GM23338 (cell line): ENCODE measurements at regions not wholly inside any gene's neighbourhood (a gene's known extent, or its start where the extent isn't known, plus 50 kb on each side); places are given as distances from the start of the nearest gene placed in this dataset.

Experiments
- ATAC-seq: fragments of 200-7000 bp; cut with Tn5 transposase; 3 replicates; pipeline ENCODE4 v1.9.1; 2020
- DNase-seq: peaks from one replicate; pipeline ENCODE4 v3.0.0-alpha.2; 2015; ENCODE audit warnings: low spot score
- H2AFZ ChIP-seq: fragments of 200-600 bp; sonication (generic); 2 replicates; pipeline ENCODE4 v1.8.0; 2016; ENCODE audit warnings: antibody characterized with exemption, mild to moderate bottlenecking, moderate library complexity
- H3F3A ChIP-seq: fragments of 200-600 bp; sonication (generic); replicated peaks from 2 replicates; pipeline ENCODE4 v1.8.0; 2017; ENCODE audit warnings: antibody characterized with exemption, mixed run types, low read depth
- H3K27ac ChIP-seq: fragments of 200-600 bp; sonication (generic); 2 replicates; pipeline ENCODE4 v1.6.1; 2016; ENCODE audit warnings: low read depth
- H3K27me3 ChIP-seq: fragments of 200-600 bp; sonication (generic); 2 replicates; pipeline ENCODE4 v1.8.0; 2016; ENCODE audit warnings: mild to moderate bottlenecking, mixed run types, moderate library complexity; ENCODE audit not compliant: insufficient read depth
- H3K36me3 ChIP-seq: fragments of 200-600 bp; sonication (generic); 2 replicates; pipeline ENCODE4 v1.8.0; 2016; ENCODE audit warnings: mild to moderate bottlenecking; ENCODE audit not compliant: insufficient read depth
- H3K4me1 ChIP-seq: fragments of 200-600 bp; sonication (generic); 2 replicates; pipeline ENCODE4 v1.8.0; 2016; ENCODE audit warnings: mild to moderate bottlenecking, moderate library complexity; ENCODE audit not compliant: insufficient read depth
- H3K4me2 ChIP-seq: fragments of 200-600 bp; sonication (generic); 2 replicates; pipeline ENCODE4 v1.7.1; 2017; ENCODE audit warnings: mixed run types
- H3K4me3 ChIP-seq: fragments of 200-600 bp; sonication (generic); 2 replicates; pipeline ENCODE4 v1.6.1; 2016; ENCODE audit warnings: mixed run types
- H3K79me2 ChIP-seq: fragments of 200-600 bp; sonication (generic); replicated peaks from 2 replicates; pipeline ENCODE4 v1.8.0; 2017; ENCODE audit warnings: mild to moderate bottlenecking; ENCODE audit not compliant: insufficient read depth
- H3K9me2 ChIP-seq: fragments of 200-600 bp; sonication (generic); 2 replicates; pipeline ENCODE4 v1.8.0; 2017; ENCODE audit not compliant: insufficient read depth
- H4K20me1 ChIP-seq: fragments of 200-600 bp; sonication (generic); replicated peaks from 2 replicates; pipeline ENCODE4 v1.8.0; 2017; ENCODE audit warnings: mild to moderate bottlenecking; ENCODE audit not compliant: insufficient read depth
- H3K27ac Mint-ChIP-seq: 2 replicates; pipeline ENCODE4 v1.8.0; 2020; ENCODE audit warnings: inconsistent platforms, mild to moderate bottlenecking, moderate library complexity, mixed read lengths
- H3K27me3 Mint-ChIP-seq: 3 replicates; pipeline ENCODE4 v1.8.0; 2022; ENCODE audit warnings: low read depth, mild to moderate bottlenecking, moderate library complexity, mixed read lengths, inconsistent platforms; ENCODE audit not compliant: insufficient read depth, poor library complexity
- H3K36me3 Mint-ChIP-seq: 3 replicates; pipeline ENCODE4 v1.8.0; 2021; ENCODE audit warnings: low read depth, mild to moderate bottlenecking, inconsistent platforms, moderate library complexity, mixed read lengths
- H3K4me1 Mint-ChIP-seq: 3 replicates; pipeline ENCODE4 v1.8.0; 2020; ENCODE audit warnings: mild to moderate bottlenecking, inconsistent platforms, mixed read lengths
- H3K4me3 Mint-ChIP-seq: 3 replicates; pipeline ENCODE4 v1.8.0; 2021; ENCODE audit warnings: moderate library complexity, mild to moderate bottlenecking, inconsistent platforms, mixed read lengths
- H3K9me3 Mint-ChIP-seq: 3 replicates; pipeline ENCODE4 v1.8.0; 2020; ENCODE audit warnings: moderate library complexity, mild to moderate bottlenecking, inconsistent platforms, mixed read lengths
- CREB1 ChIP-seq: fragments of 250-450 bp; sonication (Bioruptor Pico); IDR thresholded peaks from 2 replicates; pipeline ENCODE4 v1.5.0; 2020; ENCODE audit warnings: low read depth, mild to moderate bottlenecking, moderate library complexity
- CTCF ChIP-seq, 2 experiments: fragments of 200-600 bp in 1 of 2; sonication (generic) in 1 of 2; conservative IDR thresholded peaks; 2 replicates each; pipeline versions ENCODE4 v1.5.1 to v1.6.1; 2016 to 2017; ENCODE audit warnings: antibody characterized with exemption in 2 of 2, low read depth in 2 of 2, mild to moderate bottlenecking in 2 of 2, moderate library complexity in 1 of 2
- ETS1 ChIP-seq: IDR thresholded peaks from 2 replicates; pipeline ENCODE4 v1.6.1; 2016; ENCODE audit warnings: antibody characterized with exemption
- EZH2 ChIP-seq: fragments of 200-600 bp; sonication (generic); IDR thresholded peaks from one replicate; pipeline ENCODE4 v1.8.0; 2017; ENCODE audit warnings: antibody characterized with exemption, mild to moderate bottlenecking, low read depth; ENCODE audit not compliant: unreplicated experiment
- EZH2phosphoT487 ChIP-seq: fragments of 200-600 bp; sonication (generic); IDR thresholded peaks from one replicate; pipeline ENCODE4 v1.8.1; 2018; ENCODE audit warnings: antibody characterized with exemption; ENCODE audit not compliant: unreplicated experiment
- JUNB ChIP-seq: IDR thresholded peaks from one replicate; pipeline ENCODE4 v1.6.1; 2016; ENCODE audit warnings: antibody characterized with exemption; ENCODE audit not compliant: unreplicated experiment
- NANOG ChIP-seq: IDR thresholded peaks from 2 replicates; pipeline ENCODE4 v1.6.1; 2016; ENCODE audit warnings: antibody characterized with exemption, borderline replicate concordance
- POLR2AphosphoS5 ChIP-seq: IDR thresholded peaks from 2 replicates; pipeline ENCODE4 v1.6.1; 2016; ENCODE audit warnings: antibody characterized with exemption, low read depth
- REST ChIP-seq: IDR thresholded peaks from one replicate; pipeline ENCODE4 v1.6.1; 2018; ENCODE audit warnings: antibody characterized with exemption; ENCODE audit not compliant: unreplicated experiment
- STAT1 ChIP-seq: IDR thresholded peaks from one replicate; pipeline ENCODE4 v1.6.1; 2016; ENCODE audit warnings: antibody characterized with exemption; ENCODE audit not compliant: unreplicated experiment
- ZNF114 ChIP-seq: fragments of 250-450 bp; sonication (Bioruptor Pico); IDR thresholded peaks from 2 replicates; pipeline ENCODE4 v1.5.0; 2020; ENCODE audit warnings: mild to moderate bottlenecking, moderate library complexity
- ZNF331 ChIP-seq: fragments of 250-450 bp; sonication (Bioruptor Pico); IDR thresholded peaks from 2 replicates; pipeline ENCODE4 v1.5.0; 2020; ENCODE audit warnings: low read depth, mild to moderate bottlenecking, moderate library complexity
- ZNF462 ChIP-seq: fragments of 250-450 bp; sonication (Bioruptor Pico); IDR thresholded peaks from 2 replicates; pipeline ENCODE4 v1.5.0; 2020; ENCODE audit warnings: mild to moderate bottlenecking, moderate library complexity

GRCh38 chr12:114789821-114790220, 105.8 kb upstream of the TBX3 start (continued):
- TF ChIP-seq JUNB (no peak), EZH2phosphoT487 (no peak), ZNF114 (CRISPR knock-in tag) (no peak)

- Histone ChIP-seq H3K79me2 (no peaks in the 10 kb centered on the region), H3F3A (no peaks in the 10 kb centered on the region), H3K4me3 (no peak overlapping the region), H3K4me2 (no peak overlapping the region), H2AFZ (no peak overlapping the region), H3K27me3 (no peaks in the 10 kb centered on the region), H3K9me2 (peaks cover 6% of the 10 kb centered on the region; the same call in 1 of the 2 replicates), H4K20me1 (no peaks in the 10 kb centered on the region), H3K36me3 (no peaks in the 10 kb centered on the region), H3K4me1 (peaks cover 7% of the 10 kb centered on the region; the same call in 1 of the 2 replicates), H3K27ac (no peak overlapping the region)
- Mint-ChIP-seq H3K36me3 (no peaks in the 10 kb centered on the region), H3K4me1 (peaks cover 16% of the 10 kb centered on the region), H3K4me3 (no peak overlapping the region), H3K9me3 (no peaks in the 10 kb centered on the region), H3K27me3 (peaks cover 8% of the 10 kb centered on the region), H3K27ac (no peak overlapping the region)
- TF ChIP-seq POLR2AphosphoS5 (no peak), CTCF (conservative IDR thresholded peaks at IDR 0.05; ENCODE audit: low read depth in 2 of 2) (no peak), ZNF331 (CRISPR knock-in tag) (no peak), EZH2 (no peak), STAT1 (no peak), REST (no peak), ZNF114 (CRISPR knock-in tag) (no peak), ZNF462 (no peak), ETS1 (no peak), JUNB (no peak), EZH2phosphoT487 (no peak), NANOG (no peak), CREB1 (CRISPR knock-in tag) (no peak)
- ATAC-seq (no peak), DNase-seq (no peak)
Measured at GRCh38 chr12:114789276-114789675, 105.3 kb upstream of the TBX3 start.
